OCI-LY3 (cell line): ENCODE measurements at regions not wholly inside any gene's neighbourhood (a gene's known extent, or its start where the extent isn't known, plus 50 kb on each side); places are given as distances from the start of the nearest gene placed in this dataset.
"Not testable (repeated sequence)": the region's sequence is repeated elsewhere in the genome, so short reads cannot be mapped to it uniquely, and the experiment has no call there.

Experiments used
- EZH2phosphoT487 ChIP-seq: fragments of 200-600 bp; shearing (Covaris generic); IDR thresholded peaks from 2 replicates; pipeline ENCODE4 v1.6.1; 2018; ENCODE audit warnings: antibody characterized with exemption, mixed run types, low read depth
- TF ChIP-seq, protein P1 (sequence below): fragments of 200-600, 300-600 bp; sonication (generic); IDR thresholded peaks from 2 replicates; pipeline ENCODE4 v1.5.1; 2014; ENCODE audit warnings: antibody characterized with exemption, low read length, low read depth

DNA sequence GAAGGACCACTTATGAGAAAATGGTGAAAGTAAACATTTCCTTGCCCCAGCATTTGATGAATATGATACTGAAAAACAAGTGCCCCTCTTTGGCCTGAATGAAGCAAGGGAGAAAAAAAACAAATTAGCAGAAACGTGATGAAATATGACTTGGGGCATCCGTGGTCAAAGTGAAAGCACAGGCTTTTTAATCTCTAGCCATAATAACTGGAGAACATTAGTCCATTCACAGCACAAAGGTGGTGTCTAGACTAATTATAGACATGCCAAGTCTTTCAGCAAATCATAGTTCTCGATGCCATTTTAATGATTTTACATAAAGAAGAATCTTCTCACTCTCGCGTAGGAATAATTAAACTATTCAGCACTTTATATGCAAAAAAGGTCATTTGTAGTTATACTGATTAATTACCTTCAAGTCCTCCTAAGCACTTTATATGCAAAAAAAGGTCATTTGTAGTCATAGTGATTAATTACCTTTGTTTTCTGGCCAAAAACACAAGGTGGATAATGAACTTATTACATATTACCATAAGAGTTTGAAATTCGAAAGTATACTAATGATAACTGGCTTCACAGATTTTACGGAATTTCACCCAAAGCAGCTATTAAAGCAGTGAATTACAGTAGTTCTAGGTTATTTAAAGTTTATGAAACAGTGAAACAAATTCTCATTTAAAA lies 121.6 kb downstream of the ZNF22 start:
- TF ChIP-seq, protein P1, sequence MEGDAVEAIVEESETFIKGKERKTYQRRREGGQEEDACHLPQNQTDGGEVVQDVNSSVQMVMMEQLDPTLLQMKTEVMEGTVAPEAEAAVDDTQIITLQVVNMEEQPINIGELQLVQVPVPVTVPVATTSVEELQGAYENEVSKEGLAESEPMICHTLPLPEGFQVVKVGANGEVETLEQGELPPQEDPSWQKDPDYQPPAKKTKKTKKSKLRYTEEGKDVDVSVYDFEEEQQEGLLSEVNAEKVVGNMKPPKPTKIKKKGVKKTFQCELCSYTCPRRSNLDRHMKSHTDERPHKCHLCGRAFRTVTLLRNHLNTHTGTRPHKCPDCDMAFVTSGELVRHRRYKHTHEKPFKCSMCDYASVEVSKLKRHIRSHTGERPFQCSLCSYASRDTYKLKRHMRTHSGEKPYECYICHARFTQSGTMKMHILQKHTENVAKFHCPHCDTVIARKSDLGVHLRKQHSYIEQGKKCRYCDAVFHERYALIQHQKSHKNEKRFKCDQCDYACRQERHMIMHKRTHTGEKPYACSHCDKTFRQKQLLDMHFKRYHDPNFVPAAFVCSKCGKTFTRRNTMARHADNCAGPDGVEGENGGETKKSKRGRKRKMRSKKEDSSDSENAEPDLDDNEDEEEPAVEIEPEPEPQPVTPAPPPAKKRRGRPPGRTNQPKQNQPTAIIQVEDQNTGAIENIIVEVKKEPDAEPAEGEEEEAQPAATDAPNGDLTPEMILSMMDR, result not testable (repeated sequence)
- TF ChIP-seq EZH2phosphoT487, result not testable (repeated sequence)
